ENCODE measurements at regions not wholly inside any gene's neighbourhood (a gene's known extent, or its start where the extent isn't known, plus 50 kb on each side); places are given as distances from the start of the nearest gene placed in this dataset.
A peak's percentile ranks its signal among the peaks of the same experiment; 100 is the strongest.

- TF ChIP-seq, protein P1, sequence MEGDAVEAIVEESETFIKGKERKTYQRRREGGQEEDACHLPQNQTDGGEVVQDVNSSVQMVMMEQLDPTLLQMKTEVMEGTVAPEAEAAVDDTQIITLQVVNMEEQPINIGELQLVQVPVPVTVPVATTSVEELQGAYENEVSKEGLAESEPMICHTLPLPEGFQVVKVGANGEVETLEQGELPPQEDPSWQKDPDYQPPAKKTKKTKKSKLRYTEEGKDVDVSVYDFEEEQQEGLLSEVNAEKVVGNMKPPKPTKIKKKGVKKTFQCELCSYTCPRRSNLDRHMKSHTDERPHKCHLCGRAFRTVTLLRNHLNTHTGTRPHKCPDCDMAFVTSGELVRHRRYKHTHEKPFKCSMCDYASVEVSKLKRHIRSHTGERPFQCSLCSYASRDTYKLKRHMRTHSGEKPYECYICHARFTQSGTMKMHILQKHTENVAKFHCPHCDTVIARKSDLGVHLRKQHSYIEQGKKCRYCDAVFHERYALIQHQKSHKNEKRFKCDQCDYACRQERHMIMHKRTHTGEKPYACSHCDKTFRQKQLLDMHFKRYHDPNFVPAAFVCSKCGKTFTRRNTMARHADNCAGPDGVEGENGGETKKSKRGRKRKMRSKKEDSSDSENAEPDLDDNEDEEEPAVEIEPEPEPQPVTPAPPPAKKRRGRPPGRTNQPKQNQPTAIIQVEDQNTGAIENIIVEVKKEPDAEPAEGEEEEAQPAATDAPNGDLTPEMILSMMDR (IDR thresholded peaks at IDR 0.05; ENCODE audit: insufficient read depth, low read depth, low read length) = no peak
- CTCF ChIA-PET = no interaction called here
- DNase-seq (ENCODE audit: low read depth) = peak; percentile 3
- Histone ChIP-seq H3K27me3 (ENCODE audit: control insufficient read depth, insufficient read depth, low read length) (no peaks in the 10 kb centered on the region; the same call in 1 of the 2 replicates), H3K36me3 (ENCODE audit: control insufficient read depth, insufficient read depth, low read length) (no peaks in the 10 kb centered on the region), H3K4me3 (ENCODE audit: low read depth, low read length) (no peak overlapping the region)
- POLR2A ChIA-PET = no interaction called here
Measured at GRCh38 chr4:110900213-110900769, 277.4 kb upstream of the PITX2 start.

DNA sequence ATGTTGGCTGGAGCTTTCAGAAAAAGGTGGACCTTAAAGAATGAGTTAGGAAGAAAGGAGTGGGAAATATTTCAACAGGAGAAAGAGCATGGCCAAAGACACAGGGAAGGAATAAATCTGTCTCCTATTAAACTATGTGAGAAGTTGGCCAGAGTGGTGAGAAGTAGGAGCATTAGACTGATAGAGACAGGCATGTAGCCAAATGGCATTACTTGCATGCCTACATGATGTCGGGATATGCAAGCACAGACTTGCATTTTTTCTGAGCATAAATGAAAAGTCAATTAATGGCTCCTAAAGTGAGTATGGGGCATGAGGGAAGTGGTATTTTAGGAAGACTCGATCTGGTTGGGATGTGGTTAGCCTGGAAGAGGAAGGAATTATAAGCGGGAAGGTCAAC, 279.6 kb upstream of the PITX2 start:
- H3K4me3 ChIP-seq (ENCODE audit: low read depth, low read length) = no peak overlapping the region
- ChIA-PET CTCF (no interaction called here), POLR2A (no interaction called here)
- DNase-seq (ENCODE audit: low read depth) = no peak
- no peaks in the 10 kb centered on the region for H3K36me3 ChIP-seq (ENCODE audit: control insufficient read depth, insufficient read depth, low read length)
- TF ChIP-seq, protein P1 (IDR thresholded peaks at IDR 0.05; ENCODE audit: insufficient read depth, low read depth, low read length) = no peak
- no peaks in the 10 kb centered on the region; the same call in 1 of the 2 replicates for H3K27me3 ChIP-seq (ENCODE audit: control insufficient read depth, insufficient read depth, low read length)

DNA sequence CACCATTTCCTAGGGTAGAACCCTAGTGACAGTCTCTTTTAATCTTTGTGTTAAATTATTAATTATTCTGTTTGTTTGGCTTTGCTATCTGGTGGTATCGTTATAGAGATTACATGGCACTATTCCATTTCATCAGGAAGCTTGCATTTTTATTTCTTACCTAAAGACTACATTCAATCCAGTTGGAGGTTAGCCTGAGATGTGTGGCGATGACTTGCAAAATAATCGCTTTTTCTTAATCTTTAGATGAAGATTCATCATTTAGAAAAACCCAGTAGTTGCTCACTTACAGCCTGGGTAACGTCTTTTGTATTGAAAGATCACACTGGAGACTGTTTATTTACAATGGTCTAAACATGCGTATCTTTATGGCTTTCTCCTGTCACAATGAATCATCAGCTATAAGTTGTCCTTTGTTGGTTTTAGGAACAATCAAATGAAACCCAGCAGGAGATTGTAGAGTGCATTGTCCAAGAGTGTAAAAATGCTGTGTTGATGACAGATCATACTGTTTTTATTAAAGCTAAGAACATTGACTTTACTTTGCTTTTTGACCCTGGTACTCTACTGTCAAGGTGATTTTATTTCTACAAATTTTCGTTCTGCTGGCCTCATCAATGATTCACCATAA, 281.7 kb upstream of the PITX2 start:
- DNase-seq (ENCODE audit: low read depth) = no peak
- TF ChIP-seq, protein P1 (IDR thresholded peaks at IDR 0.05; ENCODE audit: insufficient read depth, low read depth, low read length) = no peak
- CTCF ChIA-PET = no interaction called here

DNA sequence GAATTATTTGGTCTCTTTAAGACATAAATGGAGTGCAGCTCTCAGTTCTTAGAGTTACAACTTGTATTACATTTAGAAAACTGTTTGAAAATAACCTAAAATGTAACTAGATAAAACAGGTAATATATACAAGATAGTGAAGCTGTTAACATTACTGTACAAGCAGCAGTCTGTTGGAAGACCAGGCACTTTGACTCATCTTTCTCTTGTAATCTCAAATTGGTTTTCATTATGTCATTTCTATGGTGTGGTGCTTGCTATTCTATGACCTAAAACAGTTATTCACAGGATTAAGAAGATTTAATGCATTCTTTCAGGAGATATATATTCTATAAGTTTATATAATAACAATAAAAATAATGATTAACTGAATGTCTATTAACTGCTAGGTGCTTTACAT, 282.5 kb upstream of the PITX2 start:
- no peak overlapping the region for H3K4me3 ChIP-seq (ENCODE audit: low read depth, low read length)
- ChIA-PET CTCF (no interaction called here), POLR2A (no interaction called here)
- no peaks in the 10 kb centered on the region for H3K36me3 ChIP-seq (ENCODE audit: control insufficient read depth, insufficient read depth, low read length)
- no peaks in the 10 kb centered on the region; the same call in 1 of the 2 replicates for H3K27me3 ChIP-seq (ENCODE audit: control insufficient read depth, insufficient read depth, low read length)
- no peak for DNase-seq (ENCODE audit: low read depth)
- TF ChIP-seq, protein P1 (IDR thresholded peaks at IDR 0.05; ENCODE audit: insufficient read depth, low read depth, low read length) = no peak

More for the DNA sequence above, 281.7 kb upstream of the PITX2 start:
- Histone ChIP-seq H3K36me3 (ENCODE audit: control insufficient read depth, insufficient read depth, low read length) (no peaks in the 10 kb centered on the region), H3K4me3 (ENCODE audit: low read depth, low read length) (no peak overlapping the region), H3K27me3 (ENCODE audit: control insufficient read depth, insufficient read depth, low read length) (no peaks in the 10 kb centered on the region; the same call in 1 of the 2 replicates)
- POLR2A ChIA-PET = no interaction called here

DNA sequence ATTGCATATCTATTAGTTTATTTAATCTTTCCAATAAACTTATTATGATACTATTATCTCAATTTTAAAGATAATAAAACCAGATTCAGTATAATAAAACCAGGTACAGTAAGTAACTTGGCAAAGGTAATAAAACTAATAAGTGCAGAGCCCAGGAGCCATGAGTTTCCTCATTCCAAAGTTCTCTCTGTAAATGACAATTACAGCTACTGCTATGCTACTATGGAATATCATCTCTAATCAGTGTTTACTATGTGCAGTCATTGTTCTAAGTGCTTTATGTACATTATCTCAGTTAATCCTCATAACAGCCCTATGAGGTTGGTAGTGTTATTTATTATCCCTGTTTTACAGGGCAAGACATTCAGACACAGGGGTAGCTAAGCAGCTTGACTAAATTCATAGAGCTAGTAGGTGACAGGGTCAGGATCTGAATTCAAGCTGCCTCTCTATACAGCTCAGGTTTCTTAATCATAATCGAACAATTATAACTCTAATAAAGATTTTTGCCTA, 285.0 kb upstream of the PITX2 start:
- DNase-seq (ENCODE audit: low read depth) = no peak
- ChIA-PET POLR2A (no interaction called here), CTCF (no interaction called here)
- Histone ChIP-seq H3K4me3 (ENCODE audit: low read depth, low read length) (no peak overlapping the region), H3K27me3 (ENCODE audit: control insufficient read depth, insufficient read depth, low read length) (no peaks in the 10 kb centered on the region), H3K36me3 (ENCODE audit: control insufficient read depth, insufficient read depth, low read length) (no peaks in the 10 kb centered on the region)
- TF ChIP-seq, protein P1 (IDR thresholded peaks at IDR 0.05; ENCODE audit: insufficient read depth, low read depth, low read length) = no peak
